HepG2 (cell line): ENCODE measurements at regions not wholly inside any gene's neighbourhood (a gene's known extent, or its start where the extent isn't known, plus 50 kb on each side); places are given as distances from the start of the nearest gene placed in this dataset.

ENCODE experiments used
- ASH2L ChIP-seq: fragments of 300-600, 200-600 bp; sonication (generic); IDR thresholded peaks from 2 replicates; pipeline ENCODE4 v1.7.0; 2017; ENCODE audit warnings: low read depth, mild to moderate bottlenecking, moderate library complexity, mixed read lengths, low read length; ENCODE audit not compliant: insufficient read length
- PHF5A ChIP-seq: IDR thresholded peaks from one replicate; pipeline ENCODE4 v1.6.1; 2018; ENCODE audit warnings: low read depth, missing genetic modification reagents; ENCODE audit not compliant: unreplicated experiment
- ZBTB40 ChIP-seq, 2 experiments: fragments of 450-650 bp in 1 of 2; sonication (generic) in 1 of 2; formaldehyde crosslinking in 1 of 2; IDR thresholded peaks; 2 replicates each; pipeline versions ENCODE4 v1.6.1 to v1.8.0; 2016 to 2022; ENCODE audit warnings: antibody characterized with exemption in 1 of 2, mild to moderate bottlenecking in 1 of 2, missing genetic modification reagents in 1 of 2
- TF ChIP-seq, protein P1 (sequence below): sonication (generic); formaldehyde crosslinking; IDR thresholded peaks from 2 replicates; pipeline ENCODE4 v1.4.0; 2020; ENCODE audit warnings: mild to moderate bottlenecking, missing genetic modification reagents

DNA sequence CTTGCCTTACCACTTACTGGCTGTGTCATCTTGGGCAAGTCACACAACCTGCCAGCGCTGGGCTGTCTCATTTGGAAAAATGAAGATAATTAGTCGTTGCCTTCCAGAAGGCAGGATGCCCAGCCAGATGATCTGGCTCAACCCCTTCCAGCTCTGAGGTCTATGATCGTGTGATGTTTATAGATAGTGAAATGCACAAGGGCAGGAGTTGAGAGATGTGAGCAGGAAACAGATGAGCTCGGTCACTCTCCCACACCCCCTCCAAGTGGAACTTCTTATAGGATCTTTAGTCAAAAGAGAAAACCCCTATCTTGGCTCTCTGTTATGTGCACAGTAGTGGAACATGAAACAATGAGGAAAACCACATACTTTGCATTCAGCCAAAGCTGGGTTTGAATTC lies 336.8 kb upstream of the PPARGC1A start (continued):
- TF ChIP-seq ZBTB40 (IDR thresholded peaks at IDR 0.05) (no peak), ZBTB40 (CRISPR knock-in tag; IDR thresholded peaks at IDR 0.05) (no peak), ASH2L (no peak), PHF5A (CRISPR knock-in tag) (no peak)
- TF ChIP-seq, protein P1, sequence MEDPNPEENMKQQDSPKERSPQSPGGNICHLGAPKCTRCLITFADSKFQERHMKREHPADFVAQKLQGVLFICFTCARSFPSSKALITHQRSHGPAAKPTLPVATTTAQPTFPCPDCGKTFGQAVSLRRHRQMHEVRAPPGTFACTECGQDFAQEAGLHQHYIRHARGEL (CRISPR knock-in tag) = no peak
